MM.1S (cell line): ENCODE measurements at regions not wholly inside any gene's neighbourhood (a gene's known extent, or its start where the extent isn't known, plus 50 kb on each side); places are given as distances from the start of the nearest gene placed in this dataset.

ENCODE experiments used
- CTCF ChIP-seq: fragments of 300-600 bp; sonication (generic); IDR thresholded peaks from 2 replicates; pipeline ENCODE4 v1.5.1; 2016; ENCODE audit warnings: antibody characterized with exemption, low read length, mixed read lengths
- EZH2 ChIP-seq: fragments of 300-600 bp; sonication (generic); optimal IDR thresholded peaks from 2 replicates; pipeline ENCODE3; 2017; ENCODE audit warnings: low read depth, mild to moderate bottlenecking, antibody characterized with exemption, low read length, mixed read lengths

- TF ChIP-seq EZH2 = no peak
- TF ChIP-seq CTCF = no peak
Observed at GRCh38 chr4:27701606-27702005, 841.0 kb downstream of the STIM2 start.
